Hepatocyte (in vitro differentiated cells): ENCODE measurements at regions not wholly inside any gene's neighbourhood (a gene's known extent, or its start where the extent isn't known, plus 50 kb on each side); places are given as distances from the start of the nearest gene placed in this dataset.

ENCODE experiments used
- DNase-seq: peaks from one replicate; pipeline ENCODE4 v3.0.0-alpha.2; 2016; ENCODE audit warnings: low spot score
- H2AFZ ChIP-seq: fragments of 200-600 bp; sonication (generic); 2 replicates; pipeline ENCODE4 v1.6.0; 2016; ENCODE audit warnings: antibody characterized with exemption, mild to moderate bottlenecking
- H3K27ac ChIP-seq: fragments of 200-600 bp; sonication (generic); 2 replicates; pipeline ENCODE4 v1.5.1; 2016; ENCODE audit warnings: mild to moderate bottlenecking
- H3K27me3 ChIP-seq: fragments of 200-600 bp; sonication (generic); 2 replicates; pipeline ENCODE4 v1.6.1; 2016
- H3K36me3 ChIP-seq: fragments of 200-600 bp; sonication (generic); replicated peaks from 2 replicates; pipeline ENCODE4 v1.5.1; 2016; ENCODE audit warnings: low read depth; ENCODE audit not compliant: insufficient read depth
- H3K4me1 ChIP-seq: fragments of 200-600 bp; sonication (generic); 2 replicates; pipeline ENCODE4 v1.5.1; 2016; ENCODE audit warnings: mild to moderate bottlenecking, moderate library complexity; ENCODE audit not compliant: insufficient read depth
- H3K4me2 ChIP-seq: fragments of 200-600 bp; sonication (generic); 2 replicates; pipeline ENCODE4 v1.6.0; 2016
- H3K4me3 ChIP-seq: fragments of 200-600 bp; sonication (generic); 2 replicates; pipeline ENCODE4 v1.5.1; 2016; ENCODE audit warnings: mild to moderate bottlenecking
- H3K79me2 ChIP-seq: fragments of 200-600 bp; sonication (generic); 2 replicates; pipeline ENCODE4 v1.6.0; 2017; ENCODE audit warnings: mild to moderate bottlenecking
- H3K9me2 ChIP-seq: fragments of 200-600 bp; sonication (generic); replicated peaks from 2 replicates; pipeline ENCODE4 v1.6.0; 2017; ENCODE audit warnings: mild to moderate bottlenecking; ENCODE audit not compliant: insufficient read depth
- H3K9me3 ChIP-seq: fragments of 200-600 bp; sonication (generic); 2 replicates; pipeline ENCODE4 v1.5.1; 2016; ENCODE audit warnings: low read depth, mild to moderate bottlenecking
- H4K20me1 ChIP-seq: fragments of 200-600 bp; sonication (generic); 2 replicates; pipeline ENCODE4 v1.6.0; 2016; ENCODE audit warnings: mild to moderate bottlenecking; ENCODE audit not compliant: insufficient read depth, poor library complexity, severe bottlenecking
- EZH2 ChIP-seq: fragments of 200-600 bp; sonication (generic); IDR thresholded peaks from 2 replicates; pipeline ENCODE4 v1.6.1; 2016; ENCODE audit warnings: antibody characterized with exemption, mild to moderate bottlenecking, borderline replicate concordance
- EZH2phosphoT487 ChIP-seq: fragments of 200-600 bp; sonication (generic); IDR thresholded peaks from one replicate; pipeline ENCODE4 v1.6.1; 2018; ENCODE audit warnings: antibody characterized with exemption, mild to moderate bottlenecking, low read depth, moderate library complexity; ENCODE audit not compliant: unreplicated experiment, severe bottlenecking
- WGBS: methylation state at CpG from one replicate; pipeline ENCODE4 v1.1.6; 2016; ENCODE audit warnings: low lambda C conversion rate; ENCODE audit errors: missing lambda C conversion rate; 5-methylcytosine and 5-hydroxymethylcytosine counted together
- TF ChIP-seq, protein P1 (sequence below): fragments of 200-600 bp; sonication (generic); IDR thresholded peaks from 2 replicates; pipeline ENCODE4 v1.5.1; 2016; ENCODE audit warnings: antibody characterized with exemption, mild to moderate bottlenecking; ENCODE audit not compliant: poor library complexity

DNA sequence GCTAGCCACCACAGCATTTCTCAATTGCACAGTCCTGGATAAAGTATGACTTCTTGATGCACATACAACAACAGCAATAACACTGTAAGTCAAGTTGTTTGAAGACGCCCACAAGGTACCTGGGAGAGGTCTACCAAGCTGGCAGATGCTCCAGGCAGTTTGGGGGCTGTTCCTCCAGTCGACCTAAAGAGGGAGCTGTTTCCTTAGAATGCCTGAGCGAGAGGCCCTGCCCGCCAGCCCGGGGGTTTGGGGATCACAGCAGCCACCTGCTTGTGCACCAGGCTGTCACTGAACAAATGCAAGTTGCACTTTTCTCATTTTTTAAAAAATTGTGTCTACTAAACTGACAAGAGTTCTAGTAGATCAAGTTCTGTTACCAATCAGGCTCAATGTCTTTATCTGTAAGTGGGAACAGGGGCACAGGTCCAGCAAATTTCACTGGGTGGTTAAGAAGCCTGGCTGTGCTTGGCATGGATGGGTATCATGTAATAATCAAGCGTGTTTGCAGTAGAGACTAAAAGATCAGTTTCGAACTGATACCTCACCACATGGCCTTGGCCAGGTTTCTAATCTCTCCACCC, 193.8 kb upstream of the ADO start:
- WGBS, result 32% methylated on average over 7 of the region's 7 CpGs
- Histone ChIP-seq H3K27ac (no peak overlapping the region), H2AFZ (no peak overlapping the region), H3K9me3 (no peaks in the 10 kb centered on the region), H3K9me2 (no peaks in the 10 kb centered on the region), H3K4me2 (no peak overlapping the region), H3K36me3 (no peaks in the 10 kb centered on the region), H4K20me1 (no peaks in the 10 kb centered on the region), H3K4me3 (no peak overlapping the region), H3K27me3 (no peaks in the 10 kb centered on the region), H3K79me2 (no peaks in the 10 kb centered on the region), H3K4me1 (no peaks in the 10 kb centered on the region)
- DNase-seq, result peak; percentile 74
- TF ChIP-seq EZH2, result no peak
- TF ChIP-seq, protein P1, sequence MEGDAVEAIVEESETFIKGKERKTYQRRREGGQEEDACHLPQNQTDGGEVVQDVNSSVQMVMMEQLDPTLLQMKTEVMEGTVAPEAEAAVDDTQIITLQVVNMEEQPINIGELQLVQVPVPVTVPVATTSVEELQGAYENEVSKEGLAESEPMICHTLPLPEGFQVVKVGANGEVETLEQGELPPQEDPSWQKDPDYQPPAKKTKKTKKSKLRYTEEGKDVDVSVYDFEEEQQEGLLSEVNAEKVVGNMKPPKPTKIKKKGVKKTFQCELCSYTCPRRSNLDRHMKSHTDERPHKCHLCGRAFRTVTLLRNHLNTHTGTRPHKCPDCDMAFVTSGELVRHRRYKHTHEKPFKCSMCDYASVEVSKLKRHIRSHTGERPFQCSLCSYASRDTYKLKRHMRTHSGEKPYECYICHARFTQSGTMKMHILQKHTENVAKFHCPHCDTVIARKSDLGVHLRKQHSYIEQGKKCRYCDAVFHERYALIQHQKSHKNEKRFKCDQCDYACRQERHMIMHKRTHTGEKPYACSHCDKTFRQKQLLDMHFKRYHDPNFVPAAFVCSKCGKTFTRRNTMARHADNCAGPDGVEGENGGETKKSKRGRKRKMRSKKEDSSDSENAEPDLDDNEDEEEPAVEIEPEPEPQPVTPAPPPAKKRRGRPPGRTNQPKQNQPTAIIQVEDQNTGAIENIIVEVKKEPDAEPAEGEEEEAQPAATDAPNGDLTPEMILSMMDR, result peak; percentile 68

DNA sequence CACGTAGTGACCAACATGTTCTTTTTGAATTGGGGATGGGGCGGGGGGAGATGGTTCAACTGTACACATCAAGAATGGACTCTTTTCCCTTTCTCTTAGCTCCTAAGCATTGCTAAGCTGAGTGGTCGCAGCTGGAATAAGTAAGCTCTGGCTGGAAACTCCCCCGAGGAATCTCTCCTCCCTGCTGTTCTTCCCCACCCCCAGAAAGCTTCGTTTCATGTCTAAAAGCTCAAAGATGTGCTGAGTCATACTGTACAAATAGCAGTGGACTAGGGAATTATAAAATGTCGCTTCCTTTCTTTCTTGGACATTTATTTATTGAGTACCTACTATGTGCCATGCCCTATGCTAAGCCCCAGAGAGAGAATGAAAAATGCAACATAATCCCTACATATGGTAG, 191.1 kb upstream of the ADO start:
- no peaks in the 10 kb centered on the region for H3K9me2 ChIP-seq
- H2AFZ ChIP-seq, result no peak overlapping the region
- H3K4me2 ChIP-seq, result no peak overlapping the region
- no peaks in the 10 kb centered on the region for H3K9me3 ChIP-seq
- WGBS, result 70% methylated on average over 6 of the region's 6 CpGs
- no peak overlapping the region for H3K27ac ChIP-seq
- no peak for DNase-seq
- no peak overlapping the region for H3K4me3 ChIP-seq
- no peaks in the 10 kb centered on the region for H3K4me1 ChIP-seq
- H3K36me3 ChIP-seq, result no peaks in the 10 kb centered on the region
- no peaks in the 10 kb centered on the region for H3K27me3 ChIP-seq
- TF ChIP-seq EZH2 (no peak), EZH2phosphoT487 (no peak)
- TF ChIP-seq, protein P1, result no peak
- no peaks in the 10 kb centered on the region for H4K20me1 ChIP-seq
- H3K79me2 ChIP-seq, result no peaks in the 10 kb centered on the region

DNA sequence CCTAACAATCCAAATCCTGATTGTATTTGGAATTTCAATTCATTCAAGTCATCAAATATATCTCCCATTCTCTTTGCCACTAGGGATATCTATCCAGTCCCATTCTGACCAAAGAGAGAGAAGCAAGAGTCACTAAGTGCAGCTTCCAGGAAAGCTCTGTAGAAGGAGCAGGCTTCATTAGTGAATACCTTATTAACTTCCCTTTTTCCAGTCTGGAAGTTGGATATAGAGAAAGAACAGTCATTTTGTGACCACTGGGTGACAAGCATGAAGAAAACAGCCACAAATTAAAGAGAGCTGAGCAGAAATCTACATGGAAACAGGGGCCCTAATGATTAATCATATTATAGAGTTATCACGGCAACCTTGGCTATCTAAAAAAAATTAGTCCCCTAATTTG, 190.7 kb upstream of the ADO start:
- Histone ChIP-seq H3K27ac (no peak overlapping the region), H2AFZ (no peak overlapping the region), H3K4me2 (no peak overlapping the region), H3K36me3 (no peaks in the 10 kb centered on the region), H4K20me1 (no peaks in the 10 kb centered on the region), H3K9me2 (no peaks in the 10 kb centered on the region), H3K9me3 (no peaks in the 10 kb centered on the region), H3K27me3 (no peaks in the 10 kb centered on the region), H3K4me1 (no peaks in the 10 kb centered on the region), H3K4me3 (no peak overlapping the region), H3K79me2 (no peaks in the 10 kb centered on the region)
- DNase-seq, result no peak
- TF ChIP-seq EZH2phosphoT487, result no peak
- TF ChIP-seq, protein P1, result no peak
- 96% methylated on average over 1 of the region's 1 CpG for WGBS
